Natural killer cell (primary cell): ENCODE measurements at regions not wholly inside any gene's neighbourhood (a gene's known extent, or its start where the extent isn't known, plus 50 kb on each side); places are given as distances from the start of the nearest gene placed in this dataset.

ENCODE experiments used
- ATAC-seq, 3 donors: fragments of 150-1000 bp in 2 of 3; fragments of 200-7000 bp in 1 of 3; cut with Tn5 transposase; 1 replicate in 1 of 3; 2 replicates in 2 of 3; pipeline ENCODE4 v1.10.0; 2021; ENCODE audit warnings: mild to moderate bottlenecking in 2 of 3, moderate library complexity in 2 of 3
- DNase-seq, 2 donors: peaks; one replicate each; pipeline versions ENCODE4 v3.0.0 to v3.0.0-alpha.2; 2013 to 2021; ENCODE audit warnings: mixed read lengths in 1 of 2
- H3K27ac ChIP-seq: one replicate; pipeline ENCODE4 v1.5.1; 2013; ENCODE audit warnings: mild to moderate bottlenecking, low read length
- H3K27me3 ChIP-seq: one replicate; pipeline ENCODE4 v1.6.1; 2013; ENCODE audit warnings: low read length; ENCODE audit not compliant: control insufficient read depth, insufficient read depth
- H3K36me3 ChIP-seq: one replicate; pipeline ENCODE4 v1.6.1; 2013; ENCODE audit warnings: low read length; ENCODE audit not compliant: control insufficient read depth, insufficient read depth
- H3K4me1 ChIP-seq: one replicate; pipeline ENCODE4 v1.6.1; 2013; ENCODE audit warnings: low read length; ENCODE audit not compliant: control insufficient read depth, insufficient read depth
- H3K4me3 ChIP-seq: one replicate; pipeline ENCODE4 v1.5.1; 2013; ENCODE audit warnings: low read length
- H3K9me3 ChIP-seq: one replicate; pipeline ENCODE4 v1.6.1; 2013; ENCODE audit warnings: low read length; ENCODE audit not compliant: control insufficient read depth, insufficient read depth
- H3K27ac Mint-ChIP-seq, 2 donors: one replicate each; pipeline ENCODE4 v1.8.0; 2022; ENCODE audit warnings: mild to moderate bottlenecking in 2 of 2, mixed read lengths in 2 of 2, moderate library complexity in 1 of 2
- H3K27me3 Mint-ChIP-seq, 2 donors: one replicate each; pipeline ENCODE4 v1.8.0; 2022; ENCODE audit warnings: low read depth in 2 of 2, mixed read lengths in 2 of 2
- H3K36me3 Mint-ChIP-seq: one replicate; pipeline ENCODE4 v1.8.0; 2022; ENCODE audit warnings: mixed read lengths
- H3K4me1 Mint-ChIP-seq, 2 donors: one replicate each; pipeline ENCODE4 v1.8.0; 2022; ENCODE audit warnings: mixed read lengths in 2 of 2
- H3K4me3 Mint-ChIP-seq: one replicate; pipeline ENCODE4 v1.8.0; 2022; ENCODE audit warnings: mild to moderate bottlenecking, moderate library complexity, mixed read lengths
- H3K9me3 Mint-ChIP-seq, 2 donors: one replicate each; pipeline ENCODE4 v1.8.0; 2022; ENCODE audit warnings: mixed read lengths in 2 of 2
- CTCF ChIP-seq: fragments of 200-600 bp; IDR thresholded peaks from one replicate; pipeline ENCODE4 v1.8.0; 2022; ENCODE audit warnings: antibody characterized with exemption
- WGBS: methylation state at CpG from one replicate; pipeline ENCODE4 v1.1.7; 2013; ENCODE audit warnings: missing lambda C conversion rate; ENCODE audit not compliant: insufficient coverage; 5-methylcytosine and 5-hydroxymethylcytosine counted together
- intact Hi-C: fragments of 100-400 bp; cut with micrococcal nuclease; formaldehyde crosslinking; loops from one replicate; pipeline ENCODE4 v1.14.2; 2022

- H3K9me3 ChIP-seq, result no peaks in the 10 kb centered on the region
- no peaks in the 10 kb centered on the region for H3K27me3 ChIP-seq
- no peaks in the 10 kb centered on the region for H3K4me1 ChIP-seq
- Mint-ChIP-seq H3K36me3 (no peaks in the 10 kb centered on the region), H3K9me3 (peaks cover 4 to 11% of the 10 kb centered on the region in 2 donors), H3K27me3 (no peaks in the 10 kb centered on the region), H3K4me1 (no peaks in the 10 kb centered on the region), H3K4me3 (no peak overlapping the region), H3K27ac (no peak overlapping the region)
- H3K27ac ChIP-seq, result no peak overlapping the region
- WGBS, result 0% methylated on average over 1 of the region's 1 CpG
- DNase-seq, result no peak
- no peak for TF ChIP-seq CTCF
- H3K36me3 ChIP-seq, result no peaks in the 10 kb centered on the region
- ATAC-seq, result no peak
- no peak overlapping the region for H3K4me3 ChIP-seq
- intact Hi-C loops, result no loop called here
These were observed 1900.8 kb upstream of the PCDH10 start for GRCh38 chr4:131248314-131248713.

- Mint-ChIP-seq H3K4me1 (no peaks in the 10 kb centered on the region), H3K9me3 (peaks cover 2 to 7% of the 10 kb centered on the region in 2 donors), H3K27ac (no peak overlapping the region), H3K27me3 (no peaks in the 10 kb centered on the region), H3K4me3 (no peak overlapping the region), H3K36me3 (no peaks in the 10 kb centered on the region)
- no peak overlapping the region for H3K27ac ChIP-seq
- no peaks in the 10 kb centered on the region for H3K4me1 ChIP-seq
- DNase-seq (no peak), ATAC-seq (no peak)
- H3K36me3 ChIP-seq, result no peaks in the 10 kb centered on the region
- no peak overlapping the region for H3K4me3 ChIP-seq
- intact Hi-C loops, result no loop called here
- no peak for TF ChIP-seq CTCF
- H3K9me3 ChIP-seq, result no peaks in the 10 kb centered on the region
- H3K27me3 ChIP-seq, result no peaks in the 10 kb centered on the region
- WGBS, result 85% methylated on average over 3 of the region's 3 CpGs
These were observed 1897.8 kb upstream of the PCDH10 start for GRCh38 chr4:131251321-131251720.

GRCh38 chr4:131257241-131257640 is 1891.9 kb upstream of the PCDH10 start:
- Histone ChIP-seq H3K27me3 (no peaks in the 10 kb centered on the region), H3K9me3 (no peaks in the 10 kb centered on the region), H3K4me3 (no peak overlapping the region), H3K36me3 (no peaks in the 10 kb centered on the region), H3K27ac (no peak overlapping the region), H3K4me1 (no peaks in the 10 kb centered on the region)
- no peaks in the 10 kb centered on the region for H3K4me1 Mint-ChIP-seq
- H3K27ac Mint-ChIP-seq, result no peak overlapping the region
- DNase-seq (no peak), ATAC-seq (no peak)
- TF ChIP-seq CTCF, result no peak
- WGBS, result 86% methylated on average over 2 of the region's 2 CpGs
- no peaks in the 10 kb centered on the region for H3K36me3 Mint-ChIP-seq
- H3K27me3 Mint-ChIP-seq, result no peaks in the 10 kb centered on the region
- intact Hi-C loops, result no loop called here
- peaks cover 9 to 12% of the 10 kb centered on the region in 2 donors for H3K9me3 Mint-ChIP-seq
- no peak overlapping the region for H3K4me3 Mint-ChIP-seq

- 86% methylated on average over 2 of the region's 2 CpGs for WGBS
- no peak for TF ChIP-seq CTCF
- no peak overlapping the region for H3K27ac ChIP-seq
- Mint-ChIP-seq H3K27me3 (no peaks in the 10 kb centered on the region), H3K9me3 (peaks cover 9 to 13% of the 10 kb centered on the region in 2 donors), H3K27ac (no peak overlapping the region), H3K36me3 (no peaks in the 10 kb centered on the region), H3K4me3 (no peak overlapping the region), H3K4me1 (no peaks in the 10 kb centered on the region)
- no peak for DNase-seq
- no peaks in the 10 kb centered on the region for H3K4me1 ChIP-seq
- intact Hi-C loops, result no loop called here
- no peak overlapping the region for H3K4me3 ChIP-seq
- no peaks in the 10 kb centered on the region for H3K9me3 ChIP-seq
- no peak for ATAC-seq
- H3K36me3 ChIP-seq, result no peaks in the 10 kb centered on the region
- no peaks in the 10 kb centered on the region for H3K27me3 ChIP-seq
These were observed 1890.7 kb upstream of the PCDH10 start for GRCh38 chr4:131258361-131258760.
